ENCODE measurements at regions not wholly inside any gene's neighbourhood (a gene's known extent, or its start where the extent isn't known, plus 50 kb on each side); places are given as distances from the start of the nearest gene placed in this dataset.

DNA sequence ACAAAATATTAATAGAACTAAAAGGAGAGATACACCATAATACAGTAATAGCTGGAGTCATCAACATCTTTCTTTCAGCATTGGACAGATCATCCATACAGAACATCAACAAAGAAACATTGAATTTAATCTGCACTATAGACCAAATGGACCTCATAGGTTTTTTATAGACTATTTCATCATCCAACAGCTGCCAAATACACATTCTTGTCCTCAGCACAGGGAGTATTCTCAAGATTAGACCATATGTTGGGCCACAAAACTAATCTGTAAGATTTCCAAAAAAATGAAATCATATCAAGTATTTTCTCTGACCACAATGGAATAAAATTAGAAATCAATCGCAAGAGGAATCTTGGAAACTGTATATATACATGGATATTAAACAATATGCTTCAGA is 86.9 kb downstream of the FSCB start:
- no peak overlapping the region for H3K4me3 Mint-ChIP-seq
- peaks cover 16% of the 10 kb centered on the region for H3K9me3 Mint-ChIP-seq

DNA sequence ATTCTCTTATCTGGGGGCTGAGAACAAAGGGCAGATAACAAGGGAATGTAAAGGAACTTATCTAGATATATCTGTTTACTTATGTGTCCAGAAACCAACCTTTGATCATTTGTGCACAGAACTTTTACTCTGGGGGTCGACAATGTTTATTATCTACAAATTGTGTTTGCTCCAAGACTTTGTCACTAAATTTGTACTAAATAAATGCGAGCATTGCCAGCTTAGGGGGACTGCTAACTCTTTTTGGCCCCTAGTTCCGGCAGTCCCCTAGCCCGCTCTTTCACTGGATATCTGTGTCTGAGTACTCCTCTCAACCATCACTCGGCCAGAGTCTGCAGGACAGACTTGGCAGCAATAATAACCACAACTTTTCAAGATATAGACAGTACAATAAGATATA is 88.2 kb downstream of the FSCB start:
- H3K4me3 Mint-ChIP-seq, result no peak overlapping the region
- H3K9me3 Mint-ChIP-seq, result peaks cover 16% of the 10 kb centered on the region
- no peak for DNase-seq (ENCODE audit: low read depth, low spot score)
- H3K36me3 Mint-ChIP-seq (ENCODE audit: low read depth), result no peaks in the 10 kb centered on the region
- TF ChIP-seq, protein P1, sequence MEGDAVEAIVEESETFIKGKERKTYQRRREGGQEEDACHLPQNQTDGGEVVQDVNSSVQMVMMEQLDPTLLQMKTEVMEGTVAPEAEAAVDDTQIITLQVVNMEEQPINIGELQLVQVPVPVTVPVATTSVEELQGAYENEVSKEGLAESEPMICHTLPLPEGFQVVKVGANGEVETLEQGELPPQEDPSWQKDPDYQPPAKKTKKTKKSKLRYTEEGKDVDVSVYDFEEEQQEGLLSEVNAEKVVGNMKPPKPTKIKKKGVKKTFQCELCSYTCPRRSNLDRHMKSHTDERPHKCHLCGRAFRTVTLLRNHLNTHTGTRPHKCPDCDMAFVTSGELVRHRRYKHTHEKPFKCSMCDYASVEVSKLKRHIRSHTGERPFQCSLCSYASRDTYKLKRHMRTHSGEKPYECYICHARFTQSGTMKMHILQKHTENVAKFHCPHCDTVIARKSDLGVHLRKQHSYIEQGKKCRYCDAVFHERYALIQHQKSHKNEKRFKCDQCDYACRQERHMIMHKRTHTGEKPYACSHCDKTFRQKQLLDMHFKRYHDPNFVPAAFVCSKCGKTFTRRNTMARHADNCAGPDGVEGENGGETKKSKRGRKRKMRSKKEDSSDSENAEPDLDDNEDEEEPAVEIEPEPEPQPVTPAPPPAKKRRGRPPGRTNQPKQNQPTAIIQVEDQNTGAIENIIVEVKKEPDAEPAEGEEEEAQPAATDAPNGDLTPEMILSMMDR (conservative IDR thresholded peaks at IDR 0.05), result no peak
- H3K27me3 Mint-ChIP-seq (ENCODE audit: low read depth), result no peaks in the 10 kb centered on the region
- no peaks in the 10 kb centered on the region for H3K4me1 Mint-ChIP-seq
- no peak overlapping the region for H3K27ac Mint-ChIP-seq (ENCODE audit: unreplicated experiment)

More for the DNA sequence above, 86.9 kb downstream of the FSCB start:
- TF ChIP-seq, protein P1 (conservative IDR thresholded peaks at IDR 0.05), result no peak
- DNase-seq (ENCODE audit: low read depth, low spot score), result no peak
- H3K36me3 Mint-ChIP-seq (ENCODE audit: low read depth), result no peaks in the 10 kb centered on the region
- H3K27me3 Mint-ChIP-seq (ENCODE audit: low read depth), result no peaks in the 10 kb centered on the region
- no peaks in the 10 kb centered on the region for H3K4me1 Mint-ChIP-seq
- no peak overlapping the region for H3K27ac Mint-ChIP-seq (ENCODE audit: unreplicated experiment)

DNA sequence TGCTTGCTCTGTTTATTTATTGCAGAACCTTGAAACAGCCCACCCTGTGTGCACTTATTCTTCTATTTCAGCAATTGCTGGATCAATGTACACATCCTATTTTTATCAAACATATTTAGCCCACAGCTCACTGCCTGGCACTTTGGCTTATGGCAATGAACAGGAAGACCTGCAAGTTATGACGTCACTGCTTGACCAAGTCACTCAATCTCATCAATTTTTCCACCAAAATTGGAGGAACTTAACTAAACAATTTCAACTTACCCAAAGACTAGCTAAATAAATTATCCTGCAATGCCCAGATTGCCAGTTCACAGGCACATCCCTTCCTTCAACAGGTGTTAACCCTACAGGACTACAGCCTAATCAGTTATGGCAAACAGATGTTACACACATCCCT is 89.3 kb downstream of the FSCB start:
- Mint-ChIP-seq H3K4me1 (peaks cover under 1% of the 10 kb centered on the region), H3K27ac (ENCODE audit: unreplicated experiment) (no peak overlapping the region), H3K36me3 (ENCODE audit: low read depth) (no peaks in the 10 kb centered on the region), H3K4me3 (no peak overlapping the region), H3K27me3 (ENCODE audit: low read depth) (no peaks in the 10 kb centered on the region), H3K9me3 (peaks cover 11% of the 10 kb centered on the region)
- no peak for DNase-seq (ENCODE audit: low read depth, low spot score)
- TF ChIP-seq, protein P1 (conservative IDR thresholded peaks at IDR 0.05), result no peak

DNA sequence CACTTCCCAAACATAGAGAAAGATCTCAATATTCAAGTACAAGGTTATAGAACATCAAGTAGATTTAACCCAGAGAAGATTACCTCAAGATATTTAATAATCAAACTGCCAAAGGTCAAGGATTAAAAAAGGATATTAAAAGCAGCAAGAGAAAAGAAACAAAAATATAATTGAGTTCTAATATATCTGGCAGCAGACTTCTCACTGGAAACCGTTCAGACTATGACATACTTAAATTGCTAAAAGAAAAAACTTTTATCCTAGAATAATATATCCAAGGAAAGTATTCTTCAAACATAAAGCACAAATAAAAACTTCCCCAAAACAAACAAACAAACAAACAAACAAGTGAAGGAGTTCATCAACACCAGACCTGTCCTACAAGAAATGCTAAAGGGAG is 92.4 kb downstream of the FSCB start:
- H3K4me3 Mint-ChIP-seq, result no peak overlapping the region
- H3K27me3 Mint-ChIP-seq (ENCODE audit: low read depth), result no peaks in the 10 kb centered on the region
- H3K9me3 Mint-ChIP-seq, result peaks cover 6% of the 10 kb centered on the region
- H3K36me3 Mint-ChIP-seq (ENCODE audit: low read depth), result no peaks in the 10 kb centered on the region
- TF ChIP-seq, protein P1 (conservative IDR thresholded peaks at IDR 0.05), result no peak
- H3K4me1 Mint-ChIP-seq, result peaks cover 3% of the 10 kb centered on the region
- no peak for DNase-seq (ENCODE audit: low read depth, low spot score)
- H3K27ac Mint-ChIP-seq (ENCODE audit: unreplicated experiment), result no peak overlapping the region

DNA sequence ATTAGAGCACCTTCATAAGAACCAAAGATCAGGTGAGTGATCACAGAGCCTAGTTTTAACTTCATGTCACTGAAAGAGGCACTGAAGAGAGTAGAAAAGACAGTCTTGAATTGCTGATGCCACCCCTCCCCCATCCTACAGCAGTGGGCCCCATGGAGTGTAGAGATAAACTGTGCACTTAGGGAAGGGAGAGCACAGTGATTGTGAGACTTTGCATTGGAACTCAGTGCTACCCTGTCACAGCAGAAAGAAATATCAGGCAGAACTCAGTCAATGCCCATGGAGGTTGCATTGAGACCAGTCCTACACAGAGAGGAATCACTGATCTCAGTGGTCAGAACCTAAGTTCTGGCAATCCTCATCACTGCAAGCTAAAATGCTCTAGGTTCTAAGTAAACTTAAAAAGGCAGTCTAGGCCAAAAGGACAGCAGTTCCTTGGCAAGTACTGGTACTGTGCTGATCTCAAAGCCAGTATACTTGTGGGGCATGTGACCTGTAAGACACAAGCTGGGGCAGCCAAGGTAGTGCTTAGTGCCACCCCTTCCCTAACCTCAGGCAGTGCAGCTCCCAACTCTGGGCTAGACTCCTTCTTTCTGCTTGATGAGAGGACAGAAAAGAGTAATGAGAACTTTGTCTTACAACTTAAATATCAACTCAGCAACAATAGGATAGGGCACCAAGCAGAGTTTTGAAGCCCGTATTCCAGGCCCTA is 94.1 kb downstream of the FSCB start:
- H3K4me3 Mint-ChIP-seq, result no peak overlapping the region
- no peaks in the 10 kb centered on the region for H3K36me3 Mint-ChIP-seq (ENCODE audit: low read depth)
- DNase-seq (ENCODE audit: low read depth, low spot score), result no peak
- H3K9me3 Mint-ChIP-seq, result peaks cover 2% of the 10 kb centered on the region
- no peak overlapping the region for H3K27ac Mint-ChIP-seq (ENCODE audit: unreplicated experiment)
- H3K27me3 Mint-ChIP-seq (ENCODE audit: low read depth), result no peaks in the 10 kb centered on the region
- TF ChIP-seq, protein P1 (conservative IDR thresholded peaks at IDR 0.05), result no peak
- H3K4me1 Mint-ChIP-seq, result peaks cover 3% of the 10 kb centered on the region

Data from neural crest cell (in vitro differentiated cells).